ENCODE measurements at regions not wholly inside any gene's neighbourhood (a gene's known extent, or its start where the extent isn't known, plus 50 kb on each side); places are given as distances from the start of the nearest gene placed in this dataset.

GRCh38 chr17:52336796-52337195 lies 178.3 kb upstream of the CA10 start:
- DNase-seq: no peak

GRCh38 chr17:52306314-52306713 lies 147.8 kb upstream of the CA10 start:
- DNase-seq: no peak

- no peak for DNase-seq
Observed at GRCh38 chr17:52298881-52299280, 140.4 kb upstream of the CA10 start.

GRCh38 chr17:52297230-52298010 lies 138.9 kb upstream of the CA10 start:
- no peak for DNase-seq

GRCh38 chr17:52294301-52294700 lies 135.8 kb upstream of the CA10 start:
- DNase-seq: peak; percentile 28

GRCh38 chr17:52287611-52288010 lies 129.1 kb upstream of the CA10 start:
- DNase-seq: no peak

GRCh38 chr17:52283872-52284271 lies 125.4 kb upstream of the CA10 start:
- DNase-seq: no peak

- DNase-seq: no peak
Observed at GRCh38 chr17:52276381-52277008, 118.0 kb upstream of the CA10 start.

- no peak for DNase-seq
Observed at GRCh38 chr17:52271781-52272180, 113.3 kb upstream of the CA10 start.

- DNase-seq: no peak
Observed at GRCh38 chr17:52255347-52255746, 96.8 kb upstream of the CA10 start.

GRCh38 chr17:52244689-52245088 lies 86.2 kb upstream of the CA10 start:
- DNase-seq: no peak

GRCh38 chr17:52242268-52242667 lies 83.8 kb upstream of the CA10 start:
- no peak for DNase-seq

GRCh38 chr17:52237151-52237550 lies 78.6 kb upstream of the CA10 start:
- no peak for DNase-seq

- no peak for DNase-seq
Observed at GRCh38 chr17:52235516-52235915, 77.0 kb upstream of the CA10 start.

- DNase-seq: no peak
Observed at GRCh38 chr17:52233632-52234031, 75.1 kb upstream of the CA10 start.

GRCh38 chr17:52233176-52233575 lies 74.7 kb upstream of the CA10 start:
- DNase-seq: no peak

- no peak for DNase-seq
Observed at GRCh38 chr17:52228823-52229222, 70.3 kb upstream of the CA10 start.

- no peak for DNase-seq
Observed at GRCh38 chr17:52227926-52228325, 69.4 kb upstream of the CA10 start.

GRCh38 chr17:52213451-52213850 lies 54.9 kb upstream of the CA10 start:
- DNase-seq: no peak

GRCh38 chr17:52212851-52213250 lies 54.3 kb upstream of the CA10 start:
- no peak for DNase-seq

GRCh38 chr17:52209507-52209906 lies 51.0 kb upstream of the CA10 start:
- no peak for DNase-seq
